Lower lobe of right lung (tissue), 2 donors: ENCODE measurements at regions not wholly inside any gene's neighbourhood (a gene's known extent, or its start where the extent isn't known, plus 50 kb on each side); places are given as distances from the start of the nearest gene placed in this dataset.

Experiments
- ATAC-seq, 2 donors: fragments of 200-7000 bp; cut with Tn5 transposase; one replicate each; pipeline ENCODE4 v1.9.1; 2020 to 2022; ENCODE audit warnings: mild to moderate bottlenecking in 2 of 2, moderate library complexity in 2 of 2
- DNase-seq: peaks from one replicate; pipeline ENCODE4 v3.0.0-alpha.2; 2020
- H3K27ac ChIP-seq: fragments of 200-600 bp; one replicate; pipeline ENCODE4 v1.8.0; 2022
- H3K27me3 ChIP-seq: fragments of 200-600 bp; one replicate; pipeline ENCODE4 v1.8.0; 2022; ENCODE audit warnings: low read depth
- H3K36me3 ChIP-seq: fragments of 200-600 bp; one replicate; pipeline ENCODE4 v1.8.0; 2022; ENCODE audit warnings: mild to moderate bottlenecking
- H3K4me1 ChIP-seq: fragments of 200-600 bp; one replicate; pipeline ENCODE4 v1.8.0; 2022
- H3K4me3 ChIP-seq: fragments of 200-600 bp; one replicate; pipeline ENCODE4 v1.8.0; 2022; ENCODE audit warnings: mild to moderate bottlenecking
- H3K9me3 ChIP-seq: fragments of 200-600 bp; one replicate; pipeline ENCODE4 v1.8.0; 2022
- intact Hi-C: fragments of 100-400 bp; cut with DNase I; formaldehyde crosslinking; loops from one replicate; pipeline ENCODE4 v1.11.0; 2022
- TF ChIP-seq, protein P1 (sequence below): fragments of 200-600 bp; IDR thresholded peaks from one replicate; pipeline ENCODE4 v1.8.0; 2022; ENCODE audit warnings: antibody characterized with exemption, mild to moderate bottlenecking
- donor health status: DM: no; HTN: yes; CAD: no; lungs with severe emphysema.

DNA sequence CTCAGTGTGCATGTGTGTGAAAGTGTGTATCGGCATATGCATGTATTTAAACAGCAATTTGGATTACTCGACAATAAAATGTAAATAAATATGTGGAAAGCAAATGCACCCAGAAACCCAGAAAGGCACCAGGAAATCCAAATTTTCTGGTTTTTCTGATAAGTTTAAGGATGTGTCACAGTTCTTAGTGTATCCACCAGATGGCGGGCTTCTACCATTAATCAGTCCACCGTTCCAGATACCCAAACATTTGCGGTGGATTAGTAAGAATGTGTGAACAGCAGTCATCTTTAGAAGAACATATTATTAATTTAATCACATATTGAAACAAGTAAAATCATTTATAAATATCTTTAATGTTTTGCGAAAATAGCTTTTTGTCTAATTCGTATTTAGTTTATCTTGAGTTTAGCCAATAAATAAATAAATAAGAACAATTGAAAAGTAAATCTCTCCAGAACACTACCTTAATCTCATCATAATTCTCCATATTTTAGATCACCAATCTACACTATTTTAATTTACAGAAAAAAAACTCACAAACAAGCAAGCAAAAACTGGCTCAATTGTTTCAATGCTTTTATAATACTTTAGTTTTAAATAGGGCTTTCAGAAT, 298.9 kb downstream of the DSEL start:
- TF ChIP-seq, protein P1, sequence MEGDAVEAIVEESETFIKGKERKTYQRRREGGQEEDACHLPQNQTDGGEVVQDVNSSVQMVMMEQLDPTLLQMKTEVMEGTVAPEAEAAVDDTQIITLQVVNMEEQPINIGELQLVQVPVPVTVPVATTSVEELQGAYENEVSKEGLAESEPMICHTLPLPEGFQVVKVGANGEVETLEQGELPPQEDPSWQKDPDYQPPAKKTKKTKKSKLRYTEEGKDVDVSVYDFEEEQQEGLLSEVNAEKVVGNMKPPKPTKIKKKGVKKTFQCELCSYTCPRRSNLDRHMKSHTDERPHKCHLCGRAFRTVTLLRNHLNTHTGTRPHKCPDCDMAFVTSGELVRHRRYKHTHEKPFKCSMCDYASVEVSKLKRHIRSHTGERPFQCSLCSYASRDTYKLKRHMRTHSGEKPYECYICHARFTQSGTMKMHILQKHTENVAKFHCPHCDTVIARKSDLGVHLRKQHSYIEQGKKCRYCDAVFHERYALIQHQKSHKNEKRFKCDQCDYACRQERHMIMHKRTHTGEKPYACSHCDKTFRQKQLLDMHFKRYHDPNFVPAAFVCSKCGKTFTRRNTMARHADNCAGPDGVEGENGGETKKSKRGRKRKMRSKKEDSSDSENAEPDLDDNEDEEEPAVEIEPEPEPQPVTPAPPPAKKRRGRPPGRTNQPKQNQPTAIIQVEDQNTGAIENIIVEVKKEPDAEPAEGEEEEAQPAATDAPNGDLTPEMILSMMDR, result peak; percentile 83
- Histone ChIP-seq H3K27ac (no peak overlapping the region), H3K36me3 (no peaks in the 10 kb centered on the region), H3K9me3 (no peaks in the 10 kb centered on the region), H3K4me3 (no peak overlapping the region), H3K27me3 (no peaks in the 10 kb centered on the region), H3K4me1 (no peaks in the 10 kb centered on the region)
- no peak for DNase-seq
- intact Hi-C loops, result loop anchor here (10.0 kb wide), 1 partner anchor 1447 kb away; no protein-coding TSS in a partner anchor
- ATAC-seq, result peak; percentile 69 to 81

DNA sequence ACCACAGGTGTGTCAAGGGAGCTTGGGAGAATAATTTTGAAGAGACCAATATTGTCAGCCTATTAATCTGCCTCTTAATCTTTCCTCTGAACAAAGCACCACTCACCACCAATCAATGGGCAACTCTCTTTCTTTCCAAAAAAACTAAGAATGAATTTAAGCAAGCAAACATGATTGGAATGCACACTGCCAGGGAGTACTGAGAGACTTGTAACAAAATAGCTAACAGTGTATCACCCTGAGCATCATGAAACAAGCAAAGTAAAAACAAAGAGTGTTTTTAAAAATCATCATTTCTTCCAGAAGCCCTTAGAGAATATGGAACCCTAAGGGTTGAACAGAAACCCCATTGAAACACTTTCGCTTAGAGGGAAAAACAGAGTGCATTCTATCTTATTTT, 299.7 kb downstream of the DSEL start:
- intact Hi-C loops, result loop anchor here (10.0 kb wide), 1 partner anchor 1448 kb away; no protein-coding TSS in a partner anchor
- TF ChIP-seq, protein P1, result no peak
- H3K4me3 ChIP-seq, result no peak overlapping the region

DNA sequence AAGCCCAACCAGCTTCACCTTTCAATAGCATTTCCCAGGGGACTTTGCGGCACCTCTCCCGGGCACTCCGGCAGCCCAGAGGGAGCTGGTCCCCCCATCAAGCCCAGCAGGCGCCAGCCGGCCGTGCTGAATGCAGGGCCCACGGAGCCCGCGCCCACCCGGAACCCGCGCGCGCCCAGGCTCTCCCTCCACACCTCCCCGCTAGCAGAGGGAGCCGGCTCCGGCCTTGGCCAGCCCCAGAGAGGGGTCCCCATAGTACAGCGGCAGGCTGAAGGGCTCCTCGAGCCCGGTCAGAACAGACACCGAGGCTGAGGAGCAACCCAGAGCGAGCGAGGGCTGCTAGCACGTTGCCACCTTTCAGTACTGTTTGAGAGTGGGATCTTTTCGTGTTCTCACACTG, 300.8 kb downstream of the DSEL start:
- Histone ChIP-seq H3K36me3 (no peaks in the 10 kb centered on the region), H3K9me3 (no peaks in the 10 kb centered on the region), H3K27me3 (no peaks in the 10 kb centered on the region), H3K27ac (no peak overlapping the region), H3K4me3 (no peak overlapping the region), H3K4me1 (no peaks in the 10 kb centered on the region)
- no peak for ATAC-seq
- no peak for DNase-seq
- intact Hi-C loops, result loop anchor here (10.0 kb wide), 1 partner anchor 1449 kb away; no protein-coding TSS in a partner anchor
- TF ChIP-seq, protein P1, result no peak

More for the DNA sequence above, 299.7 kb downstream of the DSEL start:
- no peak for ATAC-seq
- Histone ChIP-seq H3K9me3 (no peaks in the 10 kb centered on the region), H3K27me3 (no peaks in the 10 kb centered on the region), H3K27ac (no peak overlapping the region), H3K4me1 (no peaks in the 10 kb centered on the region), H3K36me3 (no peaks in the 10 kb centered on the region)
- DNase-seq, result no peak

DNA sequence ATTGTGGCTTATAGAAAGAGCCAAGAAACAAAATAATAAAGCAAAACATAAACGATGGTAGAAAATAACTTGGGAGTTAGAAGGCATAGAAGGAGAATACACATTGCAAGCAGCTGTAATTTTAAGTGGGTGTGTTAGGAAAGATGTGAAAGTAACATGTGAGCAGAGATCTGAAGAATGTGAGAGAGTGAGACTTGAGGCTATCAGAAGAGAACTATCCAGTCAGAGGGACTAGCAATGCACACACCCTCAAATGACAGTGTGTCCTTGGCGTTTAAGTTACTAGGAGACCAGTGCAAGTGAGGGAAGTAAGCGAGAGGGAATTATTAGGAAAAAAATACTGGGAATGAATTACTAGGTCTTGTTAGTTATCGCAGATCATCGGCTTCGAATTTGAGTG, 304.9 kb downstream of the DSEL start:
- TF ChIP-seq, protein P1, result no peak
- intact Hi-C loops, result loop anchor here (10.0 kb wide), 1 partner anchor 1453 kb away; no protein-coding TSS in a partner anchor
- Histone ChIP-seq H3K4me3 (no peak overlapping the region), H3K36me3 (no peaks in the 10 kb centered on the region), H3K27ac (no peak overlapping the region), H3K4me1 (no peaks in the 10 kb centered on the region), H3K27me3 (no peaks in the 10 kb centered on the region), H3K9me3 (no peaks in the 10 kb centered on the region)
- no peak for ATAC-seq
- DNase-seq, result no peak

DNA sequence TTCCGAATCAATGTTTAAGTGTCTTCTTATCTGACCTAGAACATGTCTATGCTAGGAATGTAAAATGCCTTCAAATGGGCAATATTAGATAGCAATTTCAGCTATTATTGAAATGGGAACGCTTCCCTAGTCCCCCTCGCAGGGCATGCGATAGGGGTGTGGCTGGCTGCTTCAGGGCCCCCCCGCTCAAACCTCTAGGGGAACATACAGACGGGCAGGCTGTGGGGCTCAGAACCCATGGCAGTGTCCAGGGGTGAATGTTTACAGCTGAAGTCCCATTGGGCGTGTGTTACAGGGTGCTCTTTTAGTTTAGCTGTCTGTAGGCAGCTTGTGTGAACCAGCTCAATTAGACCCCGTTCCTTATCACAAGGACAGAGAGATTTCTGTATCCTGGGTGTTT, 315.9 kb downstream of the DSEL start:
- intact Hi-C loops, result no loop called here
- no peaks in the 10 kb centered on the region for H3K36me3 ChIP-seq
- no peak for ATAC-seq
- no peaks in the 10 kb centered on the region for H3K27me3 ChIP-seq
- no peak overlapping the region for H3K27ac ChIP-seq
- TF ChIP-seq, protein P1, result no peak
- no peak for DNase-seq
- no peak overlapping the region for H3K4me3 ChIP-seq
- no peaks in the 10 kb centered on the region for H3K4me1 ChIP-seq
- no peaks in the 10 kb centered on the region for H3K9me3 ChIP-seq
